Activated CD8-positive, alpha-beta memory T cell treated with anti-CD3 and anti-CD28 coated beads for 36 hours (primary cell): ENCODE measurements at regions not wholly inside any gene's neighbourhood (a gene's known extent, or its start where the extent isn't known, plus 50 kb on each side); places are given as distances from the start of the nearest gene placed in this dataset.
"Not testable (repeated sequence)": the region's sequence is repeated elsewhere in the genome, so short reads cannot be mapped to it uniquely, and the experiment has no call there.

Source experiments
- CTCF ChIA-PET: fragments of 350-600 bp; sonication (Branson Sonifier 250); formaldehyde crosslinking; loops from one replicate; lab custom pipeline; 2021; ENCODE audit warnings: antibody characterized with exemption; lab: Charles Lee
- POLR2A ChIA-PET: fragments of 350-600 bp; sonication (Branson Sonifier 250); formaldehyde crosslinking; loops from one replicate; lab custom pipeline; 2021; ENCODE audit warnings: antibody characterized with exemption; lab: Charles Lee

GRCh38 chr21:32823296-32823695 is 51.7 kb upstream of the PAXBP1 start:
- CTCF ChIA-PET, POLR2A ChIA-PET: not testable (repeated sequence)

DNA sequence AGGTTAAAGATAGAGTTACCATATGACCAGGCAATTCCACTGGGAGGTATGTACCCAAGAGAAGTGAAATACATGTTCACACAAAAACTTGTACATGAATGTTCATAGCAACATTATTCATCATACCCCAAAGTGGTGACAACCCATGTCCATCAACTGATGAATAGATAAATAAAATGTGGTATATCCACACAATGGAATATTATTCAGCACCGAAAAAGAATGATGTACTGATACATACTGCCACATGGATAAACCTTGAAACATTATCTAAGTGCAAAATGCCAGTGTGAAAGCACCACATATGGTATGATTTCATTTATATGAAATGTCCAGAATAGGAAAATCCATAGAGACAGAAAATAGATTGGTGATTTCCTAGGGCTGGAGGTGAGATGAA is 53.4 kb upstream of the PAXBP1 start:
- ChIA-PET CTCF (interaction anchor here (2.2 kb wide), 1 partner anchor 169 kb away, joined by 5 read pairs; no protein-coding TSS in a partner anchor), POLR2A (no interaction called here)

DNA sequence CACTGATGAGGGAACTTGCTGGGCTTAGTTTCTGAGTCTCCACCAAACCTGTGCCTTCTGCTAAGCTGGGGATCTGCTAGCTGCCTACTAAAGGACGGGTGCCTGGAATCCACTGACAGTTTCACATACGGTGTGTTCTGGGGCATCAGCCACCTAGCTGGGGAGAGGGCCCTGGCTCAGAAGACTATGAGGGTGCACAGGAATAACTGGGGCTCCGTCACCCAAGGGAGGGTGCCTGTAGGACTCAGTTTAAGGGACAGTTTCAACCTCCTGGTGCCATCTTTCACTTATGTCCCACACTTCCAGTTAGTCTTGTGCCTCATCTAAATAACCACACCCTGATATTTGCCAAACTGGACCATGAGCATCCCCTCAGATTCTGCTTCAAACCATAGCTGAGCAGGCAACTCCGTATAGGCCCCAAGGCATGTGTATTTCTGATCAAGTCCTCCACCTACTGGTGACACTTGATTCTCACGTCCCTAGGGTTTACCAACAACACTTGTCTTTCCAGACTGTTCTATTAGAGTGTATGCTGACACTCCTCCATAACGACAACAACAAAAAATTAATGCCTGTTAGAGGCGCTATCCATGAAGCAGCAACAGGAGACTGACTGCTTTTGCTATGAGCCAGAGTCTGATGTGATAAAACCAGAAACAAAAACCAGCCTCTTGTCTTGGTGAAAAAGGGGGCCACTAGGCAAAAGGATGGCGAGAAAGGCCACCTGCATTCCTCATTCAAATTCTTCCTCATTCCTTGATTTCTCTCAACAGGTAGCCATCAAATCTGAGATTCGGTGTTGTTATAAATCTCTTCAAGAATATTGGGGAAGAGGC is 55.0 kb upstream of the PAXBP1 start:
- POLR2A ChIA-PET, result interaction anchor here (0.7 kb wide), 1 partner anchor 200 kb away, joined by 3 read pairs; no protein-coding TSS in a partner anchor
- CTCF ChIA-PET, result interaction anchor here (1.0 to 2.2 kb wide), 3 partner anchors 44 to 170 kb away, joined by 3 to 5 read pairs (median 4); no protein-coding TSS in a partner anchor

DNA sequence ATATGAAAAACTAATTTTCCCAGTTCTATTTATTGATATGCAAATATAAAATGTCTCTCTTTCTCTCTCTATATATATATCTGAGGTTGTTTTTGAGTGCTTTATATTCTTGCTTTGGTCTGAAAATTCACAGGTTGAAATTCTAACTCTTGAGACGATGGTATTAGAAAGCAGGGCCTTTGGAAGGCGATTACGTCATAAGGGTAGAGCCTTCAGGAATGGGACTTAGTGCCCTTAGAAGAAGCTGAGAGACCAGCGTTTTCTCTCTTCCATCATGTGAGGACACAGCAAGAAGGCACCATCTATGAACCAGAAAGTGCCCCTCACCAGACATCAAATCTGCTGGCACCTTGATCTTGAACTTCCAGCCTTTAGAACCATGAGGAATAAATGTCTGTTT is 57.4 kb upstream of the PAXBP1 start:
- CTCF ChIA-PET, result no interaction called here
- POLR2A ChIA-PET, result no interaction called here

GRCh38 chr21:32829504-32829903 is 57.9 kb upstream of the PAXBP1 start:
- ChIA-PET CTCF (no interaction called here), POLR2A (no interaction called here)

GRCh38 chr21:32831779-32832178 is 60.2 kb upstream of the PAXBP1 start:
- POLR2A ChIA-PET, result not testable (repeated sequence)
- CTCF ChIA-PET, result interaction anchor here (1.0 to 1.9 kb wide), 4 partner anchors 108 to 366 kb away, joined by 3 to 5 read pairs (median 4); no protein-coding TSS in a partner anchor

DNA sequence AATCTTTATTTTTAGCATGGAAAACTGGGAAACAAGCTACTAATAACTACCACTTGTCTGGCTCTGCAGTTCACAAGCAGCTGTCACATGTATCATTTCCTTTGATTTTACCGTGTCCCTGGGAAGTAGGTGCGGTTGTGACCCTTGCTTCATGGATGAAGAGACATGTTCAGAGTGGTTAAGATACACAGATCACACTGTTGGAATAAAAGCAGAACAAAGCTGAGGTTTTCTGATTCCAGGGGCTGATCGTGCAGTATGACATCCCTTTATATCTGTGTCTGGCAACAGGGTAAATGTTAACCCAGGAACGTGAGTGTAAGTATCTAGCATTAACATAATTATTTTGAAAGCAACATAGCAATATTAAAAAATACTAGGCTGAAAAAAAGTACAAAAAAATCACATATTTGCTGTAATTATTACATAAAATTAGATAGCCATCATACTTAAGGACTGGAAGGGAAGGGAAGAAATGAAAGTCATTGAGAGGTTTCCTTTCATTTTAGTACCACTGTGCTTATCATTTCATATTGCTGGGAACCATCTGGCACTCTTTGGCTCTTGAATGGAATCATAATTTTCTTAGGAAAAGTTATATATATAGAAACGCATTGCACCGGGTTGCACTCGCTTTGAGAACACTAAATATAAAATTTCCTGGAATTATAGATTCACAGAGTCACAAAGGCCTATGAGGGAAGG is 62.8 kb upstream of the PAXBP1 start:
- POLR2A ChIA-PET, result no interaction called here
- CTCF ChIA-PET, result interaction anchor here (1.6 kb wide), 1 partner anchor 363 kb away, joined by 6 read pairs; no protein-coding TSS in a partner anchor

- ChIA-PET CTCF (interaction anchor here (1.6 kb wide), 1 partner anchor 362 kb away, joined by 6 read pairs; no protein-coding TSS in a partner anchor), POLR2A (no interaction called here)
Observed at GRCh38 chr21:32834916-32835235, 63.3 kb upstream of the PAXBP1 start.

DNA sequence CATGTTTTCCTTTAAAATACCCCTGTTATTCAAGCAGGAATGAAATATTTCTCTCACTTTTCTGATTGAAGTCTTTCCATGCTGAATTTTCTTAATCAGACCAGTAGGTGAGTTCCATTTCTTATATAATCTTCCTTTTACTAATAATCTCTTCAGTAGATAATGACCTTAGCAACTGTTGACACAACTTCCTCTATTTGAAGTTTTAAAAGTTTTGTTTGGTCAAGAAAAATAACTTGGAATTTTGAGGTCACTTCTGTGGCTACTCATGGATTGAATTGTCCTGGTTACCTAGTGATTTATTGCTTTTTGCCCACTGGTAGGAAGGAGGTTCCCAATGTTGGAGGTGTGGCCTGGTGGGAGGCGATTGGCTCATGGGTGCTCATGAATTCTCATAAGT is 70.6 kb upstream of the PAXBP1 start:
- CTCF ChIA-PET, result no interaction called here

GRCh38 chr21:32843561-32843960 is 72.0 kb upstream of the PAXBP1 start:
- ChIA-PET POLR2A (no interaction called here), CTCF (no interaction called here)

More for the DNA sequence above, 70.6 kb upstream of the PAXBP1 start:
- POLR2A ChIA-PET, result no interaction called here

- POLR2A ChIA-PET, result no interaction called here
- CTCF ChIA-PET, result no interaction called here
Observed at GRCh38 chr21:32844076-32844475, 72.5 kb upstream of the PAXBP1 start.

DNA sequence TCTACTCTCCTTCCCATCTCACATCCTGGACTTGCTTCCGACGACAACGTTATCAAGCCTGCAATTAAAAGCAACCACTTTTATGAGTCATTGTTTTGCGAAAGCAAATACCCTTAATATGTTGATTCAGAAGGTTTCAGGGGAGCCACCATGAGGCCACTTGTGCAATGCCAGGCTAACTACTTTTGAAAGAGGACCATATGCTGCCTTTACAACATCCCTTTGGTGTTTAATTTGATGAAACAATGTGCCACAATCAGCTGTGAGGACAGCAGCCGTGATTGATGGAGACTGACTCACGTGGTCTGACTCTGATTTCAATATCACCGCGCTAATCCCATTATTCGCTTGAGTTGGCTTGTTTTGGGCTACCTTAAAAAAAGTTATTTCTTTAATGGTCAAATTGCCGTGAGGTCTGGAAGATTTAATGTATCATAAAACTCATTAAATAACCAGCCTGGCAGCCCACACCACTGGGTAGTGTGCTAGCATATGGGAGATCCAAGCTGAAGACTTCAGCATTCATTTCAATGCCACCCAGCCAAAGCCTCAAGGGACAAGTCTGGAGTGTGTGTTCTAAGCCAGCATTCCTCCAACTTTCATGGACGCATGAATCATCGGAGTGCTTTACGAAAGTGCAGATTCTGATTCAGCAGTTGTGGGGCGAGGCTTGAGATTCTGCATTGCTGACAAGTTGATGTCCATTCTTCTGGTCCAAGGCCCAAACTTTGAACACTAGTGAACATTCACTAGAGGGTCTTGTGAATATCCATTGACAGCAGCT is 73.3 kb upstream of the PAXBP1 start:
- CTCF ChIA-PET, result no interaction called here
- POLR2A ChIA-PET, result no interaction called here

GRCh38 chr21:32858628-32859027 is 87.1 kb upstream of the PAXBP1 start:
- ChIA-PET POLR2A (no interaction called here), CTCF (no interaction called here)

DNA sequence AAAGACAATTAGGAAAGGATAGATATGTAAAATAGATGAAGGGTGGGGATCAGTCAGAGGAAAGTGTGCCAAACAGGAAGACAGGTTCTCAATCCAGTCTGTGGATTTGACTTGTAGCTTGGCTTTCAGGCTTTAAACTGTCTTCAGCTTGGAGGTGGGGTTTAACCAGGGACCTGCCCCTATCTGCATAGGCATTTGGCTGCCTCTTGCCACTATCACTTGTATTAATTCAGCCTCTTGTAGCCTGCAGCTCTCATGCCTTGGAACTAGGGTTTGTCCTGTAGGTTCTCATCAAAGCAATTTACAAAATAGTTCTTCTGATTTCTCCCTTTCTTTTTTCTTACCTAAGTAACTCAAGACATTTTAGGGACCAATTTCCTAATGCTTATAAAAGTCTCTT is 88.8 kb upstream of the PAXBP1 start:
- ChIA-PET POLR2A (no interaction called here), CTCF (interaction anchor here (0.6 kb wide), 1 partner anchor 770 kb away, joined by 3 read pairs; no protein-coding TSS in a partner anchor)

DNA sequence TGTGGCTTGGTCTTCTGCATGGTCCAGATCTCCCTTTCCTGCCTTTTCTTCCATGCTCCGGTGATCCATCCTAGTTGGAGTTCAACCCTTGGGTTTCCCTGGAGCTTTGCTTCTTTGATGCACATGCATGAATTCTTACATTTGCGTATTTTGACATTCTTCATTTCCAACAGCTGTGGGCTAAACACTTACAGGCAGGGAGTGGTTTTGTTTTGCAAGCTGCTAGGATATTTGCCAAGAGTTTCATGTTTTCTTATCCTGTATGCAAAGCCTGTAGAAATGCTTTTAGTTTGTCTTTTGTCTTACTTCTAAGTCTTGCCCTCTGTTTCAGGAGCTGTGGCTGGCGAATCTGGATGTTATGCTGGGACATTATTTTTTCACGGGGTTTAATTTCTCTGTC is 90.3 kb upstream of the PAXBP1 start:
- CTCF ChIA-PET, result no interaction called here
- POLR2A ChIA-PET, result no interaction called here

- ChIA-PET POLR2A (no interaction called here), CTCF (no interaction called here)
Observed at GRCh38 chr21:32867597-32867996, 96.0 kb upstream of the PAXBP1 start.

DNA sequence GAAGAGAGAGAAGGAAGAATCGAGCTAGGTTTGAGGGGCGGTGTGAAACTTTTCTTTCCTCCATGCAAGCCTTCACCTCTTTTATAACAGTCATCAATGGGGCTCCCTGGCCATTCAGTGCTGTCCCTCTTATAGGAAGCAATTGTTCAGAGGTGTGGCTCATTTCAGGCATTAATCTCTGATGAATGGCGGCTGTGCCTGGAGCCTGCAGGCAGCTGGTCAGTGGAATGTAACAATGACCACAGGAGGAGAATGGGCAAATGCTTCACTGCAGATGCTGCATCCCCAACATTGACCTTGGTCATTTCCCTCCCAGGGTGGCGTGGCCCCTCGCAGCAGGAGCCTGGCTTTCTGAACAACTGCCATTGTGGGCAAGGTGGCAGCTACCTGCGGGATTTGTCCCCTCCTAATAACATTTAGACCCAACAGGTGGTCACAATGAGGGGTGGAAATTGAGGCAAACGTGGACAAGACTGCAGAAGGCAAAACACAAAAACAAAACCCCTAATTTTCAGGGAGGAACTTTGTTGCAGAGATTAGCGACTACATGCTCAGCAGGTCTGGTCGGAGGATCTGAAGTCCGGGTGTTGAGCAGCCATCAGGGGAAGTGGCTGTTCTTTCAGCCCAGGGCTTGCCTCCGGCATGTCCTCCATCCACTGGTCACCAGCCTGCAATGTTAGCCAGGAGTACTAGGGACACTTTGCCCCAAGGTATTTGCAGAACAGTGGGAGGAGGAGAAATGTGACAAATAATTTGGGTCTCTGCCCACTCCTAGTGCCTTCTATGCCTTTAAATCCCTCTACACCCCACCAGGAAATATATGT is 97.3 kb upstream of the PAXBP1 start:
- ChIA-PET POLR2A (no interaction called here), CTCF (no interaction called here)

- ChIA-PET CTCF (no interaction called here), POLR2A (no interaction called here)
Observed at GRCh38 chr21:32869459-32869858, 97.9 kb upstream of the PAXBP1 start.

- CTCF ChIA-PET, result no interaction called here
- POLR2A ChIA-PET, result no interaction called here
Observed at GRCh38 chr21:32876426-32876825, 104.9 kb upstream of the PAXBP1 start.
